Activated naive CD4-positive, alpha-beta T cell treated with Interleukin-2 at 50 U/mL for 16 hours (primary cell): ENCODE measurements at regions not wholly inside any gene's neighbourhood (a gene's known extent, or its start where the extent isn't known, plus 50 kb on each side); places are given as distances from the start of the nearest gene placed in this dataset.
"Not testable (repeated sequence)": the region's sequence is repeated elsewhere in the genome, so short reads cannot be mapped to it uniquely, and the experiment has no call there.

Source experiments
- DNase-seq: peaks from one replicate; pipeline ENCODE4 v3.0.0-alpha.2; 2020

DNA sequence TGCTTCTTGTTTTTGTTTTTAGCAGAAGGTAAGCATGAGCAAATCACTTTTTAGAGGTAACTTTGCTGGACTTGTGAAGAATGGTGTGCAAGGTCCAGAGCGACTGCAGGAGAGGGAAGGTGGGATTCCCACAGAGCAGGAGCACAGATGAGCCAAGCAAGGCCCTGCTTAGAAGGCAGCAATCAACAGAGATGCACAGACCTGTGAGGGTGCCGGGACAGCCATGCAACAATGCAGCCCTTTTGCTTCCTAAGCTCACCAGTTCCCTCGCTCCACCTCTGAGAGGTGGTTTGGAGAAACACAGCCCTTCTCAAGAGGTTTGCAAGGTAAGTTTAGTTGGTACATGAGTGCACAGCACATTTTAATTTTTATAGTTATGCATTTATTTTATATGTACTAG, 85.1 kb upstream of the FBXO28 start:
- DNase-seq: not testable (repeated sequence)

DNA sequence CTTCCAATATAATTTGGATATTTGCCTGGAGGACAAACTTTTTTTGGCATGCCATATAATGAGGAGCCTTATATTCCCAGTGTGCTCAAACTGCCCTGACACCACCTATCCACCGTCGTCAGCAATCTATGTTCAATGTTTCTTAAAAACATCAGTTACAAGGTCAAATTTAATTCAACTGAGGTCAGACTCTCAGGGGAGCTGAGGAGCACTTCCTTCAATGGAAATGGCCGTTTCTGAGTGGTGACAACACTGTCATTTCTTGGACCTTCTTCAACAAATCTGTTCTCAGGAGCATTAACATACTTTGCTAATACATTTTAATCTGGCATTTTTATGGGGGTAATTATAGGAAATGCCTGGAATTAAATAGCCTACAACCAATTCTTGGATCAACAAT, 90.8 kb upstream of the FBXO28 start:
- DNase-seq: not testable (repeated sequence)

DNA sequence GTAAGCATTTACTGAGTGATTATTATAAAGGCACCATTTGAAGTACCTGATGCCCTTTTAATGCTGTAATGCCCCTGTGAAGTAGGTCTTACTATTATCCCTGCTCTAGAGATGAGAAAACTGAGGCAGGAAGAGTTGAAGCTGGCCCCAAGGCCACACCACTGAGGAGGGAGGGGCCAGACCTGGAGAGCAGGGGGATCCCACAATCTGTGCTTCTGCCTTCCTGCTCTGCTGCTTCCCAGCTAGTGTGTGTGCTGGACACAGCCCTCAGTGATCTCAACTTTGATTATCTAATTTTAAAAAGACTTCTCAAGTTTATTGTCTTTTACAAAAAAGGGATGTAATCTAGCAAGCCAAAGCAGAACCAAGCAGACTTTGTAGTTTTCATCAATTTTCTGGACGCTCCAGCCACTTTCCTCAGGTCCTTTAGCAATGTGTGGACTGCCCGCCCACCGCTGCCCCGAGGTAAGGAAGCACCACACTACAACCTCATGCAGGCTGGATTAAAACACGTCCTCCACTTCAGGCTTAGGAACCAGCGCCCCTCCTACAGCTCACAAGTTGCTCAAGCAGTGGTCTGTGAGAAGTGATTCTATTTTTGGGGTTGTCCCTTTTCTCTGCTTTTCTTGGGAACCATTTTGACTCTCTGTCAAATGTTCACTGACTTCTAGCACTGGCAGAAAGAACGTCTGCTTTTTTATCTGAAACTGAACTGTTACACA, 91.5 kb upstream of the FBXO28 start:
- not testable (repeated sequence) for DNase-seq

DNA sequence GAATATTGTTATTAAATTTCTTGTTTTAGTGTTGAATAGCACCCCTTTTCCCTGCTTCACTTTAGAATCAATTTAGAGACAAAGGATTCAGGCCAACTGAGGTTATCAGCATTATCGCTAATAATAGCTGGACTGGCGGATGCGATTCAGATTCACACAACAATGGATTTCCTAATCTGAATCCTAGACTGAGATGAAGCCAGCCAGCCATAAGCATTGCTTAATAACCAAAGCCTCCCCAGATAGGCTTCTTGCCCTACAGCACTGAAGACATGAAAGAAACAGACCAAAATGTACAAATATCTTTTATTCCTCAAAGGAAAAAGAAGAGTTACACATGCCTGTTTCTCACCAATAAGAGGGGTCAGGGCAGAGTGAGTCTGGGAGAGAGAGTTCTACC, 94.0 kb upstream of the FBXO28 start:
- DNase-seq: not testable (repeated sequence)

DNA sequence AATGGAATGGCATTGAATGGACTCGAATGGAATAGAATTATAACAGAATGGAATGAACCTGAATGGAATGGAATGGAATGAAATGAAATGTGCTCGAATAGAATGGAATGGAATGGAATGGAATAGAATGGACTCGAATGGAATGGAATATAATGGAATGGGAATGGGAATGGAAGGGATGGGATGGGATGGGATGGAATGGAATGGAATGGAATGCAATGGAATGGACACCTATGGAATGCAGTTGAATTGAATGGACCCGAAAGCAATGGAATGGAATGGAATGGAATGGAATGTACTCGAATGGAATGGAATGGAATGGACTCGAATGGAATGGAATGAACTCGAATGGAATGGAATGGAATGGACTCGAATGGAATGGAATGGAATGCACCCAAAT, 98.1 kb upstream of the FBXO28 start:
- not testable (repeated sequence) for DNase-seq

DNA sequence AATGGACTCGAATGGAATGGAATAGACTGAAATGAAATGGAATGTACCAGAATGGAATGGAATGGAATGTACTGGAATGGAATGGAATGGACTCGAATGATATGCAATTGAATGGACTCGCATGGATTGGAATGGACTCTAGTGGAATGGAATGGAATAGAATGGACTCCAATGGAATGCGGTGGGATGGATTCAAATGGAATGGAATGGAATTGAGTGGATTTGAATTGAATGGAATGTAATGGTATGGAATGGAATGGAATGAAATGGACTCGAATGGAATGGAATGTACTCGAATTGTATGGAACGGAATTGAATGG, 99.6 kb upstream of the FBXO28 start:
- no peak for DNase-seq

DNA sequence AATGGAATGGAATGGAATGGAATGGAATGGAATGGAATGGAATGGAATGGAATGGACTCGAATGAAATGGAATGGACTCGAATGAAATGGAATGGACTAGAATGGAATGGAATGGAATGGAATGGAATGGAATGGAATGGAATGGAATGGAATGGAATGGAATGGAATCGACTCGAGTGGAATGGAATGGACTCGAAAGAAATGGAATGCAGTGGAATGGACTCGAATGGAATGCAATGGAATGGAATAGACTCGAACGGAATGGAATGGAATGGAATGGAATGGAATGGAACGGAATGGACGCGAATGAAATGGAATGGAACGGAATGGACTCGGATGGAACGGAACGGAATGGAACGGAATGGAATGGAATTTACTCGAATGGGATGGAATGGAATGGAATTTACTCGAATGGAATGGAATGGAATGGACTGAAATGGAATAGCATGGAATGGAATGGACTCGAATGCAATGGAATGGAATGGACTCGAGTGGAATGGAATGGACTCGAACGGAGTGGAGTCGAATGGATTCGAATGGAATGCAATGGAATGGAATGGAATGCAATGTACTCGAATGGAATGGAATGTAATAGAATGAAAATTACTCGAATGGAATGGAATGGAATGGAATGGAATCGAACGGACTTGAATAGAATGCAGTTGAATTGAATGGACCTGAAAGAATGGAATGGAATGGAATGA, 100.1 kb upstream of the FBXO28 start:
- not testable (repeated sequence) for DNase-seq

DNA sequence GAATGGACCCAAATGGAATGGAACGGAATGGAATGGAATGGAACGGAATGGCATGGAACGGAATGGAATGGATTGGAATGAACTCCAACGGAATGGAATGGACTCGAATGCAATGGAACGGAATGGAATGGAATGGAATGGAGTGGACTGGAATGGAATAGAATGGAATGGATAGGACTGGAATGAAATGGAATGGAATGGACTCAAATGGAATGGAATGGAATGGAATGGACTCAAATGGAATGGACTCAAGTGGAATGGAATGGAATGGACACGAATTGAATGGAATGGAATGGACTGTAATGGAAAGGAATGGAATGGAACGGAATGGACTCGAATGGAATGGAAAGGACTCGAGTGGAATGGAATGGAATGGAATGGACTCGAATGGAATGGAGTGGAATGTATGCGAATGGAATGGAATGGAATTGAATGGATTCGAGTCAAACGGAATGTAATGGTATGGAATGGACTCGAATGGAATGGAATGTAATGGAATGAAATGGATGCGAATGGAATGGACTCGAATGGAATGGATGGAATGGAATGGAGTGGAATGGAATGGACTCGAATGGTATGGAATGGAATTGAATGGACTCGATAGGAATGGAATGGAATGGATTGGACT, 101.0 kb upstream of the FBXO28 start:
- DNase-seq: not testable (repeated sequence)

DNA sequence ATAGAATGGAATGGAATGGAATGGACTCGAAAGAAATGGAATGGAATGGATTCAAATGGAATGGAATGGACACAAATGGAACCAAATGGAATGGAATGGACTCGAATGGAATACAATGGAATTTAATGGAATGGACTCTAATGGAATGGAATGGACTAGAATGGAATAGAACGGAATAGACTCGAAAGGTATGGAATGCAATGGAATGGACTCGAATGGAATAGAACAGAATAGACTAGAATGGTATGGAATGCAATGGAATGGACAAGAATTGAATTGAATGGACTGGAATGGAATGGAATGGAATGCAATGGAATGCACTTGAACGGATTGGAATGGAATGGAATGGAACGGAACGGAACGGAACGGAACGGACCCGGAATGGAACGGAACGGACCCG, 101.7 kb upstream of the FBXO28 start:
- DNase-seq: not testable (repeated sequence)

DNA sequence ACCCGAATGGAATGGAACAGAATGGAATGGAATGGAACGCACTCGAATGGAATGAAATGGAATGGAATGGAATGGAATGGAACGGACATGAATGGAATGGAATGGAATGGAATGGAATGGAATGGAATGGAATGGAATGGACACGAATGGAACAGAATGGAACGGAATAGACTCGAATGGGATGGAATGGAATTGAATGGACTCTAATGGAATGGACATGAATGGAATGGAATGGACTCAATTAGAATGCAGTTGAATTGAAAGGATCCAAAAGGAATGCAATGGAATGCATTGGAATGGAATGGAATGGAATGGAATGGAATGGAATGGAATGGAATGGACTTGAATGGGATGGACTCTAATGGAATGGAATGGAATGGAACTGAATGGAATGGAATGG, 102.2 kb upstream of the FBXO28 start:
- DNase-seq: not testable (repeated sequence)

DNA sequence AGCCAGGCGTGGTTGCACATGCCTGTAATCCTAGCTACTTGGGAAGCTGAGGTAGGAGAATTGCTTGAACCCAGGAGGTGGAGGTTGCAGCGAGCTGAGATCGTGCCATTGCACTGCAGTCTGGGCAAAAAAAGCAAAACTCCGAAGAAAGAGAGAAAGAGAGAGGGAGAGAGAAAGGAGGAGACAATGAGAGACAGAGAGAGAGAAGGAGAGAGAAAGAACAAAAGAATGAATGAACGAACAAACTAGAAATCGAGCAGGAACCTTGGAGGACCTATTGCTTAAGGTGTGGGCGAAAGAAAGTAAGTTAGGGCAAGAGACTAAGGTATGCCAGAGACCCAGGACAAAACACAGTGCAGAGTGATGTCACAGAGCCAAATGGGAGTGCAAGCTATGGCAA, 102.8 kb upstream of the FBXO28 start:
- not testable (repeated sequence) for DNase-seq

DNA sequence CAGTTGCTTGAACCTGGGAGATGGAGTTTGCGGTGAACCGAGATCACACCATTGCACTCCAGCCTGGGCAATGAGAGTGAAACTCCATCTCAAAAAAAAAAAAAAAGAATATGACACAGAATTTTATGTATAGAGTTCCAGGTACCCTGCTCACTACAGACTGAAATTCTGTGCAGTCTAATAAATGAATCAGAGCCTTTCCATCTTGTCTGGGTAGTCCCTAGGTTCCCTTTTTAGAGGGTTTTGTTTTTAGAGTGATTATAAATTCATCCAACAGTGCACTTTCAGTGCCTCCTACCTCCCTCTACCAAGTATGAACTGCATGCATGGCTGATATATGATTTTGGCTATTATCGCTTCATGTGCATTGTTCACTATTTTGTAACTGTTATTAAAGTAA, 107.9 kb upstream of the FBXO28 start:
- DNase-seq: not testable (repeated sequence)

DNA sequence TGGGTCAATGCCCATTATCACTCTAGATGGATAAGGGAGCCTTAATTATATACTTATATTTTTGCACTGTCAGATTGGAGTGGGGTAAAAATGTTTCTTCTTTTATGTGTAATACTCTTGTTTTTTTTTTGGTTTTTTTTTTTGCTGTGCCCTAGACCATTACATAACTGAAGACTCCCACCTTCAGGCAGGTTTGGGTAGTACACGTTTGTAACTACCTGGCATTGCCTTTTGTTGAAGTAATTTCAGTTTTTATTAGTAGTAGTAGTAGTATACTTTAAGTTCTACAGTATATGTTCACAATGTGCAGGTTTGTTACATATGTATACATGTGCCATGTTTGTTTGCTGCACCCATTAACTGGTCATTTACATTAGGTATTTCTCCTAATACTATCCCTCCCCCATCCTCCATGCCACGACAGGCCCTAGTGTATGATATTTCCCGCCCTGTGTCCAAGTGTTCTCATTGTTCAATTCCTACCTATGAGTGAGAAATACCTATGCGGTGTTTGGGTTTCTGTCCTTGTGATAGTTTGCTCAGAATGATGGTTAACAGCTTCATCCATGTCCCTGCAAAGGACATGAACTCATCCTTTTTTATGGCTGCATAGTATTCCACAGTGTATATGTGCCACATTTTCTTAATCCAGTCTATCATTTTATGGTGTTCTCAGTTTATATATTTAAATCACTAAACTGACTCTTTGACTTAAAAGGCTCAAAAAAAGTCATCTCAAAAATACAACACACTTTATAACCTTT, 109.2 kb upstream of the FBXO28 start:
- DNase-seq: peak; percentile 37

DNA sequence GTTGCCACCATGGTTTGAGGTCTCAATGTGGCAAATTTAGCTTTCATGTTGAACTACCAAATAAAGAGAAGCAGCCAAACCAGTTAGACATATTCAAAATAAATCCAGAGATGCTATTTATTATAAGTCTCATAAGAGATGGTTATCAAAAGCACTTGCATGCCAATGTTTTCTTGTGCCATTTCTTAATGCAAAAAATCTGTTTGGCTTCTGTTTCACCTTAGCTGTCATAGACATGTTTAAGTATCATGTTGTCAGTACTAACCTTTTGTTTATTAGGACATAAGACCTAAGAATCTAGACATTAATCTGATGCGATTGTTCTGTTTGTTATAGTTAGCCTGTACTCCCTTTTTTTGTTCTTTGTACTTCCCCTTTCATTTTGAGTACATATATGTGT, 110.0 kb upstream of the FBXO28 start:
- DNase-seq: not testable (repeated sequence)

DNA sequence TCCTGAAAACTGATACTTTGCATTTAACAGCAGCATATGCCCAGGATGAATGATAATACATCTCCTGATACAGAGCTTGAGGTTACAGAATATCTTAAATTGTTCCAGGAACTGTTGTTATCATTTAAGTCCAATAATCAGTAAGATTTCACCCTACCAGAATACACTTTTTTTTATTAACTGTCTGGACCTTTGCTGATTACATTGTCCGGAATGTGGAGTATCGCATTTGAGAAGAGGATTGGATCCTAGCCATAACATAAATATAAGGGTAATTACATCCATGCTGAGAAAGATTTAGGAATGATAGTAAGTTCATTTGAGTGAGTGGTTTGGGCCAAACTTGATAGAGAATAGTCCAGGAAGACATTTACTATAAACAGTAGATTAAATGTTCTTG, 112.2 kb upstream of the FBXO28 start:
- not testable (repeated sequence) for DNase-seq

DNA sequence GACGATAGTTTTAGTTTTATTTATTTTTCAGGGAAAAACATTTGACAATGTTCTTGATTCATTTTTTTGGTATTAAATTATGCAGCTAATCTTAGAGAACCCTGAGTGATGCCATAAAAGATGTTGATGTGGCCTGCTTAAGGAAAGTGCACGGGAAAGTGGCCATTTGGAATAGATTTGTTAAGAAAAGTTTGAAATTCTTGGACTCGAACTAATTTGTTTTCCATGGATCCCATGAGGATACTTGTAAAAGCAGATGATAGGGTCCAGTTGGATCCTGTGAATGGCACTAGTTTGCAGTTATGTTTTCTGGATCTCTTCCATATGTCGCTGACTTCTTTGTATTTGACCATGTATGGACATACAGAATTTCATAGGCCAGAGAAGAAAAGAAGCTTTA, 114.2 kb upstream of the FBXO28 start:
- not testable (repeated sequence) for DNase-seq

DNA sequence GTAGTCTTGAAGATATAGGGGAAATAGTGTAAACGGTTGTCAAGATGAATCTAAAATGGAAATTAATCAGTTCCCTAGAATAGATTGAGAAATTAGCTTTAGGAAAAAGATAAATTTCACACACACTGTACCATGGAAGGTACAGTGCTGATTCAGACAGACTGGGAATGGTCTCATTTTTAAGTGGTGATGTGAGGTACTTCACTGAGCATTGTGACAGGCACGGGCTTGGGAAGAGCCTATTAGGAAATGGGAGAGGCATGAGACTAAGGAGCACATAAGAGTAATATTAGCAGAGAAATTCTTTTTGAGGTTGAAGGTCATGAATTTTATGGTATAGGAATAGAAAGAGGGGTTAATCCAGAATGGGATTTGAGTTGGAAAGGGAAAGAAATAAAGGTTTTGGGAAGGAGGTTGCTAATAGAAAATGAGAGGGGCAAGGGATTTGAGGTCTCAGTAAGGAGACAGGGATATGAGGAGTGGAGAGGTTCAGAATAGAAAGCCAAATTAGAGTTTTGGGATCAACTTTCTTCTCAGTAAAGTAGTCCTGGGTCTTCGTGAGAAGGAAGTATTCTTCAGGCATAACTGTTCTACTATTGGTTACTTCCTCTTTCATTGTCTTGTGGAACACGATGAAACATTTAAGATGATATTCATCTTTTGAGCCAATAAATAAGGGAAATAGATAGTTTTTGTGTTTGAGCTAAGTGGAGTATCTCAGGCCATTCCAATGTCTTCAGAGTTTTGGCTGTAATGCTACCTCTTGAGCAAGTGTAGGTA, 115.0 kb upstream of the FBXO28 start:
- not testable (repeated sequence) for DNase-seq

DNA sequence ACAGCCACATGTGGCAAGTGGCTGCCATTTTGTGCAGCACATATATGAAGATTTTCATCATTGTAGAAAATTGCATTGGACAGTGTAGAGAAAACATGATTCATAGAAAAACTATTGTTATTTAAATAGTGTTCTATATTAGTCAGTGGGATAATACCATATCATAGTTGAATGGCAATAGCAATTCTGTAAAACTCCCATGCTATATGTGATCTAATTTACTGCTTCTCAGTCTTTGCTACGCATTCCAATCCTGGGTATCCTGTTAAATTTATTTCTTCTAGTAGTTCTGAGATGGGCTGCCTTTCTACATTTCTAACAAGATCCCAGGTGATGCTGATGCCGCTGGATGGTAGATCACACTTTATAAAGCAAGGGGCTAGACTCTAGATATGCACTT, 117.5 kb upstream of the FBXO28 start:
- not testable (repeated sequence) for DNase-seq

DNA sequence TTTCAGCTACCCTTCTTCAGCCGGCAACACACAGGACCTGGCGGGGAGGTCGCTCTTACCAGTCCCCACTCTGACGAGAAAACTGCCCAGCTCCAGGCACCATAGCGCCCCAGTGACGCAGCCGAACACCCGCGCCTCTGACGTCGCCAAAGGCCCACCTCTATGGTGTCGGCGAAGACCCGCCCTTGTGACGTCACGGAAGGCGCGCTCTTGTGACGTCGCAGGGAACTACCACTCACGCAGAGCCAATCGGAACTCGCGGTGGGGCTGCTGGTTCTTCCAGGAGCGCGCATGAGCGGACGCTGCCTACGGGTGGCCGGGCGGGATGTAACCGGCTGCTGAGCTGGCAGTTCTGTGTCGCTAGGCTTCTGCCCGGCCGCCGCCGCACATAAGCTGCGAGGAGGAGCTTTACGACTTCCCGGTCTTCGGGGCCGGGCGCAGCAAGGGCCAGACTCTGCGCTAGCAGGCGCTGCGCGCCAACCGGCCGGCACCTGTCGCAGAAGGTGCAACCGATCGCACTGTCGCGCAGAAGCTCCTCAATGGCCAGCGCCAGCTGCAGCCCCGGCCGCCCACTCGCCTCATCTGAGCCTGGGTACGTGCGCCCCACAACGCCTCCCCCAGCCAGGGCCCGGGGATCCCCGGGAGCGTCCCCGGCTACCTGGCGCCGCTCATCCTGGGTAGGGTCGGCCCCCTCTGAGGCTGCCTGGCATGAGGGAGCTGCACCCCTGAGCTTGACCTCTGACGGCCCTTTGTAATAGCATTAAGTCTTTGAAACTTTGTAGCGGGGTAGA, 121.3 kb upstream of the FBXO28 start:
- DNase-seq: peak; percentile 100

DNA sequence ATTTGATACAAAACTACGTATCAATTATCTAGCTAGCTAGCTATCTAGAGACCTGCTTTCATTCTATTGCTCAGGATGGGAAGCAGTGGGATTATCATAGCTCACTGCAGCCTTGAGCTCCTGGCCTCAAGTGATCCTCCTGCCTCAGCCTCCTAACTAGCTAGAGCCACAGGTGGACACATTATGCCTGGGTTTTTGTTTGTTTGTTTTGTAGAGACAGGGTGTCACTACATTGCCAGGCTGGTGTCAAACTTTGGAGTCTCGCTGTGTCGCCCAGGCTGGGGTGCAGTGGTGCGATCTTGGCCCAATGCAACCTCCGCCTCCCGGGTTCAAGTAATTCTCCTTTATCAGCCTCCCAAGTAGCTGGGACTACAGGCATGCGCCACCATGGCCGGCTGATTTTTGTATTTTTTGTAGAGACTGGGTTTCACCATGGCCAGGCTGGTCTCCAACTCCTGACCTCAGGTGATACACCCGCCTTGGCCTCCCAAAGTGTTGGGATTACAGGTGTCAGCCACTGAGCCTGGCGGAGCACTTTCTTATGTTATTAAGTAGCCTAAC, 122.5 kb upstream of the FBXO28 start:
- DNase-seq: not testable (repeated sequence)

DNA sequence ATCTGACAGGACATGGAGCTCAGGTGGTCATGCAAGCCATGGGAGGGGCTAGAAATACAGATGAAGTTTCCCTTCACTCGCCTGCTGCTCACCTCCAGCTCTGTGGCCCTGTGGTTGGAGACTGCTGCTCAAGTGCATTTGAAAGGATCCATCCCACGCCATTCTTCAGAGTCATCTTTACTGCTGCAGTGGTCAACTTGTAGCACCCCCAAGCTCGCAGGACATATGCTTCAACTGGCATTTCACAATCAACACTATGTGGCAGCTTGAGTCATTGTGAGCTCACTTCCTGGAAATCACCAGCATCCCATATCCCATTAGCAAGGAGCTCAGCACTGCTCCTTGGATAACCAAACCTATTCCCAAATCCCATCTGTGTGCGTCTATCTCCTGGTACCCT, 116.2 kb upstream of the TP53BP2 start:
- DNase-seq: not testable (repeated sequence)
